HCT116 (cell line): ENCODE measurements at regions not wholly inside any gene's neighbourhood (a gene's known extent, or its start where the extent isn't known, plus 50 kb on each side); places are given as distances from the start of the nearest gene placed in this dataset.

ENCODE experiments used
- POLR2A ChIP-seq: IDR thresholded peaks from 2 replicates; pipeline ENCODE4 v1.7.0; 2011; ENCODE audit warnings: borderline replicate concordance; ENCODE audit not compliant: insufficient read depth, insufficient read length; ENCODE audit errors: extremely low read depth
- POLR2AphosphoS5 ChIP-seq: IDR thresholded peaks from 2 replicates; pipeline ENCODE4 v1.6.1; 2011; ENCODE audit warnings: mild to moderate bottlenecking, low read depth, low read length, moderate library complexity

DNA sequence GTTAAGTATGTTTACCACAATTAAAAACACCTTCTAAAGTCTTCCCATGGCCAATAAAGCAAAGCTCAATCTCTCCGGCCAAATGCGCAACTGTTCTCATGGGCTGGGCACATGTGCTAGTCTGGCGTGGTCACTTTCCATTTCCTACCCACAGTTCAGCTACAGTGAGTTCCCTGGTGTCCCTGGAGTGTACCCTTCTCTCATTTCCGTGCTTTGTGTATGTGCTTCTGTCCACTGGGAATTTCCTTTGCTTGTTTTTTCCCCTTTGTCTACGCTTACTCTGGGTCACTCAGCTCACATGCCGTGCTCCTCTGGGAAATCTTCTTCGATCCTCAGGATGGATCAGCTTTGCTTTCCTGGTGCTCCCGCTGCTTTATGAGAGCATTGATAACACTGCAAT lies 69.6 kb upstream of the GYPC start:
- TF ChIP-seq POLR2A (no peak), POLR2AphosphoS5 (no peak)
